MM.1S (cell line): ENCODE measurements at regions not wholly inside any gene's neighbourhood (a gene's known extent, or its start where the extent isn't known, plus 50 kb on each side); places are given as distances from the start of the nearest gene placed in this dataset.

ENCODE experiments used
- DNase-seq: peaks from one replicate; pipeline ENCODE4 v3.0.0-alpha.2; 2015
- H2AFZ ChIP-seq: fragments of 300-600 bp; sonication (generic); 2 replicates; pipeline ENCODE4 v1.6.0; 2016; ENCODE audit warnings: antibody characterized with exemption, low read length
- H3F3A ChIP-seq: fragments of 300-600 bp; sonication (generic); 2 replicates; pipeline ENCODE4 v1.6.1; 2016; ENCODE audit warnings: mild to moderate bottlenecking, antibody characterized with exemption, low read length, moderate library complexity, mixed read lengths; ENCODE audit not compliant: insufficient read depth
- H3K27ac ChIP-seq: fragments of 300-600 bp; sonication (generic); 2 replicates; pipeline ENCODE4 v1.5.1; 2016; ENCODE audit warnings: mild to moderate bottlenecking, low read length
- H3K27me3 ChIP-seq: fragments of 300-600 bp; sonication (generic); replicated peaks from 2 replicates; pipeline ENCODE4 v1.6.0; 2016; ENCODE audit warnings: low read length; ENCODE audit not compliant: insufficient read depth
- H3K36me3 ChIP-seq: fragments of 300-600 bp; sonication (generic); replicated peaks from 2 replicates; pipeline ENCODE4 v1.6.1; 2016; ENCODE audit warnings: mild to moderate bottlenecking, low read length, mixed read lengths; ENCODE audit not compliant: insufficient read depth
- H3K4me1 ChIP-seq: fragments of 300-600 bp; sonication (generic); 2 replicates; pipeline ENCODE4 v1.6.1; 2016; ENCODE audit warnings: low read length, mixed read lengths
- H3K4me2 ChIP-seq: fragments of 300-600 bp; sonication (generic); 2 replicates; pipeline ENCODE4 v1.6.0; 2016; ENCODE audit warnings: low read depth, low read length
- H3K4me3 ChIP-seq: fragments of 300-600 bp; sonication (generic); 2 replicates; pipeline ENCODE4 v1.5.1; 2016; ENCODE audit warnings: low read length, mixed read lengths
- H3K79me2 ChIP-seq: fragments of 300-600 bp; sonication (generic); 2 replicates; pipeline ENCODE4 v1.6.1; 2016; ENCODE audit warnings: mixed run types, low read length, mixed read lengths
- H3K9ac ChIP-seq: fragments of 300-600 bp; sonication (generic); 2 replicates; pipeline ENCODE4 v1.6.1; 2016; ENCODE audit warnings: low read length, mixed read lengths
- H3K9me2 ChIP-seq: fragments of 300-600 bp; sonication (generic); replicated peaks from 2 replicates; pipeline ENCODE4 v1.6.1; 2016; ENCODE audit warnings: mild to moderate bottlenecking, low read length, mixed read lengths; ENCODE audit not compliant: insufficient read depth
- H3K9me3 ChIP-seq: fragments of 300-600 bp; sonication (generic); replicated peaks from 2 replicates; pipeline ENCODE4 v1.6.1; 2016; ENCODE audit warnings: mild to moderate bottlenecking, low read length, mixed read lengths; ENCODE audit not compliant: insufficient read depth
- H4K20me1 ChIP-seq: fragments of 300-600 bp; sonication (generic); 2 replicates; pipeline ENCODE4 v1.6.1; 2016; ENCODE audit warnings: mild to moderate bottlenecking, low read length, moderate library complexity, mixed read lengths; ENCODE audit not compliant: insufficient read depth
- CTCF ChIP-seq: fragments of 300-600 bp; sonication (generic); IDR thresholded peaks from 2 replicates; pipeline ENCODE4 v1.5.1; 2016; ENCODE audit warnings: antibody characterized with exemption, low read length, mixed read lengths
- EZH2 ChIP-seq: fragments of 300-600 bp; sonication (generic); optimal IDR thresholded peaks from 2 replicates; pipeline ENCODE3; 2017; ENCODE audit warnings: low read depth, mild to moderate bottlenecking, antibody characterized with exemption, low read length, mixed read lengths
- EZH2phosphoT487 ChIP-seq: fragments of 300-600 bp; sonication (generic); IDR thresholded peaks from 2 replicates; pipeline ENCODE4 v1.6.1; 2018; ENCODE audit warnings: antibody characterized with exemption, low read length

- no peak for DNase-seq
- no peak for TF ChIP-seq CTCF
- no peak for TF ChIP-seq EZH2
- Histone ChIP-seq H3K4me2 (no peak overlapping the region), H3F3A (peaks cover 3% of the 10 kb centered on the region; the same call in 1 of the 2 replicates), H3K9ac (no peak overlapping the region), H4K20me1 (no peaks in the 10 kb centered on the region), H2AFZ (no peak overlapping the region), H3K79me2 (no peaks in the 10 kb centered on the region), H3K9me2 (no peaks in the 10 kb centered on the region), H3K27me3 (no peaks in the 10 kb centered on the region), H3K27ac (no peak overlapping the region), H3K9me3 (no peaks in the 10 kb centered on the region), H3K36me3 (no peaks in the 10 kb centered on the region), H3K4me1 (peaks cover 33% of the 10 kb centered on the region), H3K4me3 (no peak overlapping the region)
Observed at GRCh38 chr20:12058216-12058615, 140.5 kb downstream of the BTBD3 start.

- no peak for TF ChIP-seq EZH2
- no peak for TF ChIP-seq CTCF
- no peak for TF ChIP-seq EZH2phosphoT487
- Histone ChIP-seq H3K9ac (no peak overlapping the region), H3K36me3 (no peaks in the 10 kb centered on the region), H3F3A (no peaks in the 10 kb centered on the region), H3K9me3 (no peaks in the 10 kb centered on the region), H3K27ac (no peak overlapping the region), H3K4me1 (peaks cover 7% of the 10 kb centered on the region), H3K4me3 (no peak overlapping the region), H4K20me1 (no peaks in the 10 kb centered on the region), H3K4me2 (no peak overlapping the region), H2AFZ (no peak overlapping the region), H3K27me3 (no peaks in the 10 kb centered on the region), H3K79me2 (no peaks in the 10 kb centered on the region), H3K9me2 (no peaks in the 10 kb centered on the region)
- no peak for DNase-seq
Observed at GRCh38 chr20:12061466-12061865, 143.8 kb downstream of the BTBD3 start.

- Histone ChIP-seq H3K27me3 (no peaks in the 10 kb centered on the region), H3K4me1 (no peaks in the 10 kb centered on the region), H3K4me2 (no peak overlapping the region), H3K4me3 (no peak overlapping the region), H3K79me2 (no peaks in the 10 kb centered on the region), H4K20me1 (no peaks in the 10 kb centered on the region), H3K36me3 (no peaks in the 10 kb centered on the region), H3F3A (no peaks in the 10 kb centered on the region), H2AFZ (no peak overlapping the region), H3K27ac (no peak overlapping the region), H3K9me2 (no peaks in the 10 kb centered on the region), H3K9ac (no peak overlapping the region), H3K9me3 (no peaks in the 10 kb centered on the region)
- TF ChIP-seq EZH2phosphoT487 (no peak), CTCF (no peak), EZH2 (no peak)
- no peak for DNase-seq
Observed at GRCh38 chr20:12063106-12063684, 145.5 kb downstream of the BTBD3 start.
